HepG2 (cell line): ENCODE measurements at regions not wholly inside any gene's neighbourhood (a gene's known extent, or its start where the extent isn't known, plus 50 kb on each side); places are given as distances from the start of the nearest gene placed in this dataset.

Experiments used
- ATAC-seq: fragments of 200-7000 bp; cut with Tn5 transposase; 3 replicates; pipeline ENCODE4 v1.9.1; 2020; ENCODE audit warnings: mild to moderate bottlenecking, moderate library complexity
- BruUV-seq: library from RNA; stranded (reverse); fragments of 400-500 nt; replicated peaks from 2 replicates; lab custom pipeline; 2021; lab: Mats Ljungman, UMichigan
- CTCF ChIA-PET: fragments of 300-600 bp; formaldehyde crosslinking; extraction: SDS; loops from one replicate; lab custom pipeline; 2021; ENCODE audit warnings: low total read pairs, inconsistent platforms, low intra/inter-chr PET ratio; lab: Yijun Ruan, JAX
- POLR2A ChIA-PET: fragments of 350-600 bp; sonication (Branson Sonifier 250); formaldehyde crosslinking; loops from one replicate; lab custom pipeline; 2020; ENCODE audit warnings: antibody characterized with exemption, inconsistent platforms; lab: Yijun Ruan, JAX
- DNase-seq: peaks from one replicate; pipeline ENCODE4 v3.0.0-alpha.2; 2015; ENCODE audit warnings: low spot score
- FAIRE-seq: peaks from 3 replicates; lab custom pipeline; 2011; peaks lifted over from hg19 to GRCh38; lab: Jason Lieb, UNC
- H2AFZ ChIP-seq: one replicate; pipeline ENCODE4 v1.6.1; 2011; ENCODE audit warnings: low read length, inconsistent platforms
- H3K27ac ChIP-seq: fragments of 300-600 bp; 3 replicates; pipeline ENCODE4 v1.8.0; 2011; ENCODE audit warnings: mixed run types, mild to moderate bottlenecking, mixed read lengths, low read length, inconsistent platforms; ENCODE audit not compliant: insufficient read depth; ENCODE audit errors: extremely low read length
- H3K27me3 ChIP-seq, 2 experiments: fragments of 200-600 bp in 1 of 2; 2 replicates in 1 of 2; 3 replicates in 1 of 2; pipeline versions ENCODE4 v1.6.0 to v1.8.0; 2011; ENCODE audit warnings: low read length in 2 of 2, mild to moderate bottlenecking in 2 of 2, moderate library complexity in 2 of 2, inconsistent platforms in 1 of 2; ENCODE audit not compliant: insufficient read depth in 2 of 2, control insufficient read depth in 1 of 2
- H3K36me3 ChIP-seq, 2 experiments: fragments of 200-600 bp in 1 of 2; replicated peaks in 1 of 2; 2 replicates in 1 of 2; 3 replicates in 1 of 2; pipeline versions ENCODE4 v1.5.1 to v1.8.0; 2011; ENCODE audit warnings: low read length in 2 of 2, inconsistent platforms in 1 of 2; ENCODE audit not compliant: insufficient read depth in 2 of 2, control insufficient read depth in 1 of 2
- H3K4me1 ChIP-seq: 2 replicates; pipeline ENCODE4 v1.5.1; 2012; ENCODE audit warnings: low read length, inconsistent platforms; ENCODE audit not compliant: insufficient read depth
- H3K4me2 ChIP-seq: 2 replicates; pipeline ENCODE4 v1.6.0; 2011; ENCODE audit warnings: low read depth, low read length, inconsistent platforms
- H3K4me3 ChIP-seq, 3 experiments: fragments of 200-600 bp in 1 of 3; sonication (generic), shearing (Covaris generic) in 1 of 3; replicated peaks in 1 of 3; 2 replicates each; pipeline ENCODE4 v1.5.1; 2011 to 2016; ENCODE audit warnings: low read length in 3 of 3, inconsistent platforms in 2 of 3, low read depth in 2 of 3, mild to moderate bottlenecking in 2 of 3, control low read depth in 1 of 3, mixed read lengths in 1 of 3; ENCODE audit not compliant: insufficient read depth in 1 of 3
- H3K79me2 ChIP-seq: one replicate; pipeline ENCODE4 v1.6.1; 2011; ENCODE audit warnings: low read length, inconsistent platforms; ENCODE audit not compliant: insufficient read depth
- H3K9ac ChIP-seq: 2 replicates; pipeline ENCODE4 v1.6.0; 2011; ENCODE audit warnings: mild to moderate bottlenecking, low read depth, low read length, inconsistent platforms; ENCODE audit not compliant: insufficient read depth
- H3K9me3 ChIP-seq: 2 replicates; pipeline ENCODE4 v1.5.1; 2012; ENCODE audit warnings: mild to moderate bottlenecking, low read length
- H4K20me1 ChIP-seq: 2 replicates; pipeline ENCODE4 v1.6.0; 2011; ENCODE audit warnings: inconsistent platforms, mild to moderate bottlenecking, low read length, moderate library complexity; ENCODE audit not compliant: insufficient read depth
- CBX2 ChIP-seq, 2 experiments: fragments of 200-600 bp in 1 of 2; sonication (generic); formaldehyde crosslinking in 1 of 2; IDR thresholded peaks; 2 replicates each; pipeline versions ENCODE4 v1.7.0 to v1.8.1; 2018 to 2022; ENCODE audit warnings: low read depth in 2 of 2, low read length in 1 of 2, mild to moderate bottlenecking in 1 of 2, missing genetic modification reagents in 1 of 2
- KAT8 ChIP-seq: IDR thresholded peaks from 2 replicates; pipeline ENCODE4 v1.6.1; 2016; ENCODE audit warnings: missing genetic modification reagents, missing compliant biosample characterization
- MAFF ChIP-seq: IDR thresholded peaks from 2 replicates; pipeline ENCODE4 v1.6.1; 2011; ENCODE audit warnings: low read depth, low read length, improper control_type of control experiment
- MAFK ChIP-seq, 2 experiments: IDR thresholded peaks in 1 of 2; conservative IDR thresholded peaks in 1 of 2; 2 replicates each; pipeline ENCODE4 v1.6.1; 2011; ENCODE audit warnings: improper control_type of control experiment in 2 of 2, low read length in 2 of 2
- MYPOP ChIP-seq: sonication (generic); formaldehyde crosslinking; IDR thresholded peaks from 2 replicates; pipeline ENCODE4 v1.8.1; 2023; ENCODE audit warnings: mild to moderate bottlenecking, moderate library complexity, missing genetic modification reagents
- PAXIP1 ChIP-seq: sonication (generic); formaldehyde crosslinking; conservative IDR thresholded peaks from 2 replicates; pipeline ENCODE4 v1.4.0; 2020; ENCODE audit warnings: mild to moderate bottlenecking, missing genetic modification reagents, moderate library complexity
- WGBS: methylation state at CpG from one replicate; pipeline ENCODE4 v1.1.6; 2017; ENCODE audit warnings: low lambda C conversion rate; 5-methylcytosine and 5-hydroxymethylcytosine counted together
- in situ Hi-C: cut with HindIII; loops from 2 replicates; pipeline ENCODE4 v1.10.0; 2017; ENCODE audit warnings: low pct_unique_long_range_greater_than_20kb; ENCODE audit not compliant: extremely low pct_ligation_motif_present
- intact Hi-C: fragments of 100-400 bp; cut with micrococcal nuclease; formaldehyde crosslinking; loops from one replicate; pipeline ENCODE4 v1.10.0; 2022; ENCODE audit not compliant: unreplicated experiment
- TF ChIP-seq, protein P1 (sequence below): sonication (generic); formaldehyde crosslinking; IDR thresholded peaks from 2 replicates; pipeline ENCODE4 v1.5.1; 2020; ENCODE audit warnings: mild to moderate bottlenecking, missing genetic modification reagents, borderline replicate concordance

GRCh38 chr5:175107028-175107588, 336.9 kb downstream of the DRD1 start:
- H2AFZ ChIP-seq: no peak overlapping the region
- peaks cover 9% of the 10 kb centered on the region for H3K9me3 ChIP-seq
- ATAC-seq (no peak), FAIRE-seq (no peak), DNase-seq (no peak)
- POLR2A ChIA-PET: no interaction called here
- no peak overlapping the region for H3K4me3 ChIP-seq
- TF ChIP-seq CBX2 (IDR thresholded peaks at IDR 0.05; ENCODE audit: low read depth, low read length) (no peak), CBX2 (CRISPR knock-in tag; IDR thresholded peaks at IDR 0.05; ENCODE audit: low read depth) (no peak), MYPOP (CRISPR knock-in tag) (no peak), KAT8 (CRISPR knock-in tag) (no peak), MAFF (0 out of 2 replicates have a peak, but pooled peaks have one; percentile 24), MAFK (conservative IDR thresholded peaks at IDR 0.05 in 1 of 2, IDR thresholded peaks at IDR 0.05 in 1 of 2; ENCODE audit: low read length in 2 of 2) (peak in 1 of 2 experiments; percentile 25; a peak in 1 of 4 replicates), PAXIP1 (no peak)
- TF ChIP-seq, protein P1, sequence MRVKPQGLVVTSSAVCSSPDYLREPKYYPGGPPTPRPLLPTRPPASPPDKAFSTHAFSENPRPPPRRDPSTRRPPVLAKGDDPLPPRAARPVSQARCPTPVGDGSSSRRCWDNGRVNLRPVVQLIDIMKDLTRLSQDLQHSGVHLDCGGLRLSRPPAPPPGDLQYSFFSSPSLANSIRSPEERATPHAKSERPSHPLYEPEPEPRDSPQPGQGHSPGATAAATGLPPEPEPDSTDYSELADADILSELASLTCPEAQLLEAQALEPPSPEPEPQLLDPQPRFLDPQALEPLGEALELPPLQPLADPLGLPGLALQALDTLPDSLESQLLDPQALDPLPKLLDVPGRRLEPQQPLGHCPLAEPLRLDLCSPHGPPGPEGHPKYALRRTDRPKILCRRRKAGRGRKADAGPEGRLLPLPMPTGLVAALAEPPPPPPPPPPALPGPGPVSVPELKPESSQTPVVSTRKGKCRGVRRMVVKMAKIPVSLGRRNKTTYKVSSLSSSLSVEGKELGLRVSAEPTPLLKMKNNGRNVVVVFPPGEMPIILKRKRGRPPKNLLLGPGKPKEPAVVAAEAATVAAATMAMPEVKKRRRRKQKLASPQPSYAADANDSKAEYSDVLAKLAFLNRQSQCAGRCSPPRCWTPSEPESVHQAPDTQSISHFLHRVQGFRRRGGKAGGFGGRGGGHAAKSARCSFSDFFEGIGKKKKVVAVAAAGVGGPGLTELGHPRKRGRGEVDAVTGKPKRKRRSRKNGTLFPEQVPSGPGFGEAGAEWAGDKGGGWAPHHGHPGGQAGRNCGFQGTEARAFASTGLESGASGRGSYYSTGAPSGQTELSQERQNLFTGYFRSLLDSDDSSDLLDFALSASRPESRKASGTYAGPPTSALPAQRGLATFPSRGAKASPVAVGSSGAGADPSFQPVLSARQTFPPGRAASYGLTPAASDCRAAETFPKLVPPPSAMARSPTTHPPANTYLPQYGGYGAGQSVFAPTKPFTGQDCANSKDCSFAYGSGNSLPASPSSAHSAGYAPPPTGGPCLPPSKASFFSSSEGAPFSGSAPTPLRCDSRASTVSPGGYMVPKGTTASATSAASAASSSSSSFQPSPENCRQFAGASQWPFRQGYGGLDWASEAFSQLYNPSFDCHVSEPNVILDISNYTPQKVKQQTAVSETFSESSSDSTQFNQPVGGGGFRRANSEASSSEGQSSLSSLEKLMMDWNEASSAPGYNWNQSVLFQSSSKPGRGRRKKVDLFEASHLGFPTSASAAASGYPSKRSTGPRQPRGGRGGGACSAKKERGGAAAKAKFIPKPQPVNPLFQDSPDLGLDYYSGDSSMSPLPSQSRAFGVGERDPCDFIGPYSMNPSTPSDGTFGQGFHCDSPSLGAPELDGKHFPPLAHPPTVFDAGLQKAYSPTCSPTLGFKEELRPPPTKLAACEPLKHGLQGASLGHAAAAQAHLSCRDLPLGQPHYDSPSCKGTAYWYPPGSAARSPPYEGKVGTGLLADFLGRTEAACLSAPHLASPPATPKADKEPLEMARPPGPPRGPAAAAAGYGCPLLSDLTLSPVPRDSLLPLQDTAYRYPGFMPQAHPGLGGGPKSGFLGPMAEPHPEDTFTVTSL: no peak
- 33% methylated on average over 1 of the region's 1 CpG for WGBS
- H3K9ac ChIP-seq: no peak overlapping the region
- no peak overlapping the region for H3K27ac ChIP-seq
- H3K36me3 ChIP-seq: no peaks in the 10 kb centered on the region
- no TSS peak for BruUV-seq
- no peaks in the 10 kb centered on the region for H3K4me1 ChIP-seq
- no peaks in the 10 kb centered on the region for H3K79me2 ChIP-seq
- no peak overlapping the region for H3K4me2 ChIP-seq
- intact Hi-C loops: no loop called here
- no peaks in the 10 kb centered on the region for H4K20me1 ChIP-seq
- CTCF ChIA-PET: no interaction called here
- no peaks in the 10 kb centered on the region for H3K27me3 ChIP-seq
- in situ Hi-C loops: no loop called here
